Mesothelial cell of epicardium (in vitro differentiated cells): ENCODE measurements at regions not wholly inside any gene's neighbourhood (a gene's known extent, or its start where the extent isn't known, plus 50 kb on each side); places are given as distances from the start of the nearest gene placed in this dataset.

Experiments used
- DNase-seq, 2 experiments: peaks; one replicate each; pipeline ENCODE4 v3.0.0; 2021; ENCODE audit warnings: low spot score in 2 of 2; ENCODE audit not compliant: unreplicated experiment in 2 of 2
- H3K27ac Mint-ChIP-seq: 2 replicates; pipeline ENCODE4 v1.8.0; 2021; ENCODE audit warnings: mixed read lengths
- H3K27me3 Mint-ChIP-seq: 2 replicates; pipeline ENCODE4 v1.8.0; 2021; ENCODE audit warnings: low read depth, mixed read lengths
- H3K36me3 Mint-ChIP-seq: 2 replicates; pipeline ENCODE4 v1.8.0; 2021; ENCODE audit warnings: mixed read lengths
- H3K4me1 Mint-ChIP-seq: 2 replicates; pipeline ENCODE4 v1.8.0; 2021; ENCODE audit warnings: mixed read lengths
- H3K4me3 Mint-ChIP-seq: 2 replicates; pipeline ENCODE4 v1.8.0; 2021; ENCODE audit warnings: mild to moderate bottlenecking, moderate library complexity, mixed read lengths
- H3K9me3 Mint-ChIP-seq: 2 replicates; pipeline ENCODE4 v1.8.0; 2021; ENCODE audit warnings: mixed read lengths
- TF ChIP-seq, protein P1 (sequence below): fragments of 200-600 bp; sonication (generic); IDR thresholded peaks from one replicate; pipeline ENCODE4 v1.5.0; 2021; ENCODE audit warnings: antibody characterized with exemption; ENCODE audit not compliant: unreplicated experiment

- TF ChIP-seq, protein P1, sequence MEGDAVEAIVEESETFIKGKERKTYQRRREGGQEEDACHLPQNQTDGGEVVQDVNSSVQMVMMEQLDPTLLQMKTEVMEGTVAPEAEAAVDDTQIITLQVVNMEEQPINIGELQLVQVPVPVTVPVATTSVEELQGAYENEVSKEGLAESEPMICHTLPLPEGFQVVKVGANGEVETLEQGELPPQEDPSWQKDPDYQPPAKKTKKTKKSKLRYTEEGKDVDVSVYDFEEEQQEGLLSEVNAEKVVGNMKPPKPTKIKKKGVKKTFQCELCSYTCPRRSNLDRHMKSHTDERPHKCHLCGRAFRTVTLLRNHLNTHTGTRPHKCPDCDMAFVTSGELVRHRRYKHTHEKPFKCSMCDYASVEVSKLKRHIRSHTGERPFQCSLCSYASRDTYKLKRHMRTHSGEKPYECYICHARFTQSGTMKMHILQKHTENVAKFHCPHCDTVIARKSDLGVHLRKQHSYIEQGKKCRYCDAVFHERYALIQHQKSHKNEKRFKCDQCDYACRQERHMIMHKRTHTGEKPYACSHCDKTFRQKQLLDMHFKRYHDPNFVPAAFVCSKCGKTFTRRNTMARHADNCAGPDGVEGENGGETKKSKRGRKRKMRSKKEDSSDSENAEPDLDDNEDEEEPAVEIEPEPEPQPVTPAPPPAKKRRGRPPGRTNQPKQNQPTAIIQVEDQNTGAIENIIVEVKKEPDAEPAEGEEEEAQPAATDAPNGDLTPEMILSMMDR, result no peak
- Mint-ChIP-seq H3K27ac (no peak overlapping the region), H3K36me3 (no peaks in the 10 kb centered on the region)
These were observed 1197.8 kb downstream of the BRD1 start for GRCh38 chr22:48629631-48630432.

DNA sequence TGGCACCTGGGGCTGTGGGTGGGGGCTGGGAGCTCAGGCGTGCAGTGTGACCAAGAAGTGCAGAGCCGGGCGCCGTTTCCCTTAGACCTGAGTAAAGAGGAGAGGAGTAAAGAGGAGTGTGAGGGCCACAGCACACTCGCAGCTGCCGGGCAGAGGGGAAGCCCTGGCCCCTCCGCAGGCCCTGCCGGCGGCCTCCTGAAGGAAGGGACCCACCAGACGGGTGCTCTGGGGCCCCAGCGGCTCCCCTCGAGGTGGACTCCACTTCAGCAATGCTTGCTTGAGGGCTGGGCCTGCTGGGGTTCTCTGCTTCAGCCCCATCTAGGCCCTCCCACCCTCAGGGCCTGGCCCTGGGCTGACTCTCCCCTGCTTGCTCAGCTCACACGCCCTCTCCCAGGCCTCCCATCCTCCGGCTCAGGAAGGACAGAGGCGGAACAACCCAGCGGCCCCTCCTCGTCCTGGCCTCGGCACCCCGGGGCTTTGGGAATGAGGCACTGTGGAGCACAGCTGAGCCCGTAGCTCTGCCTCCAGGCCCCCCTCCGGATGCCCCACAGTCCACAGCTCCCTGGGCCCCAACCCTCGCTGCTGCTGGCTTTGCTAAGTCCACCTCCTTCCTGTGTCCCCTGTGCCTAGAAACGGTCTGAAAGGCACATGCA lies 1198.7 kb downstream of the BRD1 start:
- Mint-ChIP-seq H3K27ac (no peak overlapping the region), H3K4me1 (peaks cover 6% of the 10 kb centered on the region)
- TF ChIP-seq, protein P1, result no peak

More at GRCh38 chr22:48629631-48630432, 1197.8 kb downstream of the BRD1 start:
- H3K4me3 Mint-ChIP-seq, result no peak overlapping the region
- peaks cover 2% of the 10 kb centered on the region for H3K27me3 Mint-ChIP-seq
- no peak for DNase-seq
- H3K4me1 Mint-ChIP-seq, result peaks cover 6% of the 10 kb centered on the region
- H3K9me3 Mint-ChIP-seq, result no peaks in the 10 kb centered on the region

DNA sequence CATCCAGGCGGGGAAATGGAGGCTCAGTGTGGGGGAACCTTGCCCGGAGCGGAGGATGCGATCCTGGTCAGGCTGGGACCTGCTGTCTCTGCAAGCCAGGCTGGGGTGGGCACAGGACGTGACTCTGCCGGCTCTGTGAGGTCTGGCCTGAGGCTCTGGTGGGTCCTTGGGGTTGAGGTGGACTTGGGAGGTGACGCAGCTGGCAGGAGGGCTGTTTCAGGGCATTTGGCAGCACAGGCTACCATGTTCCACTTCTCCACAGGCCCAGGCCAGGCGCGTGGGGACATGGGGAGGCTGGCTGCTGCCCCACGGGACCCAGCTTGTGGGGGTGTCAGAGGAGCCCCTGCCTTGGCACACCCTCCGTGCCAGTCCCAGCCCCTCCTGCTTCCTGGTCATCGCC lies 1199.7 kb downstream of the BRD1 start:
- Mint-ChIP-seq H3K4me1 (peaks cover 4% of the 10 kb centered on the region), H3K36me3 (no peaks in the 10 kb centered on the region), H3K4me3 (no peak overlapping the region), H3K9me3 (no peaks in the 10 kb centered on the region), H3K27ac (no peak overlapping the region), H3K27me3 (peaks cover 2% of the 10 kb centered on the region)
- TF ChIP-seq, protein P1, result no peak
- DNase-seq, result no peak

More for the DNA sequence above, 1198.7 kb downstream of the BRD1 start:
- DNase-seq, result no peak
- no peak overlapping the region for H3K4me3 Mint-ChIP-seq
- no peaks in the 10 kb centered on the region for H3K36me3 Mint-ChIP-seq
- H3K27me3 Mint-ChIP-seq, result peaks cover 2% of the 10 kb centered on the region
- H3K9me3 Mint-ChIP-seq, result no peaks in the 10 kb centered on the region

DNA sequence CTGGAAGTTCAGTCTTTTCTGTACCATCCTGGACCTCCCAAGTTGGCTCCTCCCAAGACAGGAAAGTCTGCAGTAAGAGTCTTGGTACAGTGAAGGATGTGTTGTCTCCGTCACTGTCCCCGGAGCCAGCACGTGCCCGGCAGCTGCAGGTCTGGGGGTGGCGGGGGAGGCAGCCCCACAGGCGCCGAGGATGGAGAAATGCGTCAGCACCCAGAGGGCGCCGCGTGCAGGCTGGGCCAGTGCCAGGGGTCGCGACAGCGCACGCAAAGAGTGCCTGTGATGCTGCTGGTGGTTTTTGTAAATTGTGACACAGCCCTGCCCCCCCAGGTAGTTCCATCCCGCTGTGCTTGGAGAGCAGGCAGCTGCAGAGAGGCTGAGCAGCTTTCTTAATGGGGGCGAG lies 1200.5 kb downstream of the BRD1 start:
- no peak overlapping the region for H3K4me3 Mint-ChIP-seq
- H3K4me1 Mint-ChIP-seq, result peaks cover 4% of the 10 kb centered on the region
- peaks cover 2% of the 10 kb centered on the region for H3K27me3 Mint-ChIP-seq

GRCh38 chr22:48624401-48624800 lies 1203.3 kb downstream of the BRD1 start:
- Mint-ChIP-seq H3K27me3 (peaks cover 5% of the 10 kb centered on the region), H3K4me1 (peaks cover 3% of the 10 kb centered on the region), H3K36me3 (no peaks in the 10 kb centered on the region), H3K4me3 (no peak overlapping the region), H3K9me3 (no peaks in the 10 kb centered on the region), H3K27ac (no peak overlapping the region)
- TF ChIP-seq, protein P1, result no peak
- DNase-seq, result no peak

More for the DNA sequence above, 1200.5 kb downstream of the BRD1 start:
- TF ChIP-seq, protein P1, result no peak
- no peaks in the 10 kb centered on the region for H3K9me3 Mint-ChIP-seq
- DNase-seq, result no peak
- no peak overlapping the region for H3K27ac Mint-ChIP-seq
- H3K36me3 Mint-ChIP-seq, result no peaks in the 10 kb centered on the region
